OCI-LY1 (cell line): ENCODE measurements at regions not wholly inside any gene's neighbourhood (a gene's known extent, or its start where the extent isn't known, plus 50 kb on each side); places are given as distances from the start of the nearest gene placed in this dataset.
"Not testable (repeated sequence)": the region's sequence is repeated elsewhere in the genome, so short reads cannot be mapped to it uniquely, and the experiment has no call there.

ENCODE experiments used
- EZH2 ChIP-seq: fragments of 200-600 bp; sonication (generic), shearing (Covaris generic); IDR thresholded peaks from 2 replicates; pipeline ENCODE4 v1.8.0; 2017; ENCODE audit warnings: borderline replicate concordance, mixed run types, mild to moderate bottlenecking, antibody characterized with exemption, low read length, moderate library complexity, mixed read lengths
- TF ChIP-seq, protein P1 (sequence below): fragments of 200-600 bp; sonication (generic), shearing (Covaris generic); IDR thresholded peaks from 2 replicates; pipeline ENCODE4 v1.5.1; 2017; ENCODE audit warnings: mild to moderate bottlenecking, antibody characterized with exemption, low read length, moderate library complexity, mixed read lengths

- TF ChIP-seq, protein P1, sequence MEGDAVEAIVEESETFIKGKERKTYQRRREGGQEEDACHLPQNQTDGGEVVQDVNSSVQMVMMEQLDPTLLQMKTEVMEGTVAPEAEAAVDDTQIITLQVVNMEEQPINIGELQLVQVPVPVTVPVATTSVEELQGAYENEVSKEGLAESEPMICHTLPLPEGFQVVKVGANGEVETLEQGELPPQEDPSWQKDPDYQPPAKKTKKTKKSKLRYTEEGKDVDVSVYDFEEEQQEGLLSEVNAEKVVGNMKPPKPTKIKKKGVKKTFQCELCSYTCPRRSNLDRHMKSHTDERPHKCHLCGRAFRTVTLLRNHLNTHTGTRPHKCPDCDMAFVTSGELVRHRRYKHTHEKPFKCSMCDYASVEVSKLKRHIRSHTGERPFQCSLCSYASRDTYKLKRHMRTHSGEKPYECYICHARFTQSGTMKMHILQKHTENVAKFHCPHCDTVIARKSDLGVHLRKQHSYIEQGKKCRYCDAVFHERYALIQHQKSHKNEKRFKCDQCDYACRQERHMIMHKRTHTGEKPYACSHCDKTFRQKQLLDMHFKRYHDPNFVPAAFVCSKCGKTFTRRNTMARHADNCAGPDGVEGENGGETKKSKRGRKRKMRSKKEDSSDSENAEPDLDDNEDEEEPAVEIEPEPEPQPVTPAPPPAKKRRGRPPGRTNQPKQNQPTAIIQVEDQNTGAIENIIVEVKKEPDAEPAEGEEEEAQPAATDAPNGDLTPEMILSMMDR = not testable (repeated sequence)
- not testable (repeated sequence) for TF ChIP-seq EZH2
Measured at GRCh38 chr5:20752179-20752578, 764.2 kb upstream of the CDH18 start.
